GM23338 (cell line): ENCODE measurements at regions not wholly inside any gene's neighbourhood (a gene's known extent, or its start where the extent isn't known, plus 50 kb on each side); places are given as distances from the start of the nearest gene placed in this dataset.

Experiments
- ATAC-seq: fragments of 200-7000 bp; cut with Tn5 transposase; 3 replicates; pipeline ENCODE4 v1.9.1; 2020
- DNase-seq: peaks from one replicate; pipeline ENCODE4 v3.0.0-alpha.2; 2015; ENCODE audit warnings: low spot score
- H2AFZ ChIP-seq: fragments of 200-600 bp; sonication (generic); 2 replicates; pipeline ENCODE4 v1.8.0; 2016; ENCODE audit warnings: antibody characterized with exemption, mild to moderate bottlenecking, moderate library complexity
- H3F3A ChIP-seq: fragments of 200-600 bp; sonication (generic); replicated peaks from 2 replicates; pipeline ENCODE4 v1.8.0; 2017; ENCODE audit warnings: antibody characterized with exemption, mixed run types, low read depth
- H3K27ac ChIP-seq: fragments of 200-600 bp; sonication (generic); 2 replicates; pipeline ENCODE4 v1.6.1; 2016; ENCODE audit warnings: low read depth
- H3K27me3 ChIP-seq: fragments of 200-600 bp; sonication (generic); 2 replicates; pipeline ENCODE4 v1.8.0; 2016; ENCODE audit warnings: mild to moderate bottlenecking, mixed run types, moderate library complexity; ENCODE audit not compliant: insufficient read depth
- H3K36me3 ChIP-seq: fragments of 200-600 bp; sonication (generic); 2 replicates; pipeline ENCODE4 v1.8.0; 2016; ENCODE audit warnings: mild to moderate bottlenecking; ENCODE audit not compliant: insufficient read depth
- H3K4me1 ChIP-seq: fragments of 200-600 bp; sonication (generic); 2 replicates; pipeline ENCODE4 v1.8.0; 2016; ENCODE audit warnings: mild to moderate bottlenecking, moderate library complexity; ENCODE audit not compliant: insufficient read depth
- H3K4me2 ChIP-seq: fragments of 200-600 bp; sonication (generic); 2 replicates; pipeline ENCODE4 v1.7.1; 2017; ENCODE audit warnings: mixed run types
- H3K4me3 ChIP-seq: fragments of 200-600 bp; sonication (generic); 2 replicates; pipeline ENCODE4 v1.6.1; 2016; ENCODE audit warnings: mixed run types
- H3K79me2 ChIP-seq: fragments of 200-600 bp; sonication (generic); replicated peaks from 2 replicates; pipeline ENCODE4 v1.8.0; 2017; ENCODE audit warnings: mild to moderate bottlenecking; ENCODE audit not compliant: insufficient read depth
- H3K9me2 ChIP-seq: fragments of 200-600 bp; sonication (generic); 2 replicates; pipeline ENCODE4 v1.8.0; 2017; ENCODE audit not compliant: insufficient read depth
- H4K20me1 ChIP-seq: fragments of 200-600 bp; sonication (generic); replicated peaks from 2 replicates; pipeline ENCODE4 v1.8.0; 2017; ENCODE audit warnings: mild to moderate bottlenecking; ENCODE audit not compliant: insufficient read depth
- H3K27ac Mint-ChIP-seq: 2 replicates; pipeline ENCODE4 v1.8.0; 2020; ENCODE audit warnings: inconsistent platforms, mild to moderate bottlenecking, moderate library complexity, mixed read lengths
- H3K27me3 Mint-ChIP-seq: 3 replicates; pipeline ENCODE4 v1.8.0; 2022; ENCODE audit warnings: low read depth, mild to moderate bottlenecking, moderate library complexity, mixed read lengths, inconsistent platforms; ENCODE audit not compliant: insufficient read depth, poor library complexity
- H3K36me3 Mint-ChIP-seq: 3 replicates; pipeline ENCODE4 v1.8.0; 2021; ENCODE audit warnings: low read depth, mild to moderate bottlenecking, inconsistent platforms, moderate library complexity, mixed read lengths
- H3K4me1 Mint-ChIP-seq: 3 replicates; pipeline ENCODE4 v1.8.0; 2020; ENCODE audit warnings: mild to moderate bottlenecking, inconsistent platforms, mixed read lengths
- H3K4me3 Mint-ChIP-seq: 3 replicates; pipeline ENCODE4 v1.8.0; 2021; ENCODE audit warnings: moderate library complexity, mild to moderate bottlenecking, inconsistent platforms, mixed read lengths
- H3K9me3 Mint-ChIP-seq: 3 replicates; pipeline ENCODE4 v1.8.0; 2020; ENCODE audit warnings: moderate library complexity, mild to moderate bottlenecking, inconsistent platforms, mixed read lengths
- CTCF ChIP-seq, 2 experiments: fragments of 200-600 bp in 1 of 2; sonication (generic) in 1 of 2; conservative IDR thresholded peaks; 2 replicates each; pipeline versions ENCODE4 v1.5.1 to v1.6.1; 2016 to 2017; ENCODE audit warnings: antibody characterized with exemption in 2 of 2, low read depth in 2 of 2, mild to moderate bottlenecking in 2 of 2, moderate library complexity in 1 of 2
- ETS1 ChIP-seq: IDR thresholded peaks from 2 replicates; pipeline ENCODE4 v1.6.1; 2016; ENCODE audit warnings: antibody characterized with exemption
- EZH2 ChIP-seq: fragments of 200-600 bp; sonication (generic); IDR thresholded peaks from one replicate; pipeline ENCODE4 v1.8.0; 2017; ENCODE audit warnings: antibody characterized with exemption, mild to moderate bottlenecking, low read depth; ENCODE audit not compliant: unreplicated experiment
- EZH2phosphoT487 ChIP-seq: fragments of 200-600 bp; sonication (generic); IDR thresholded peaks from one replicate; pipeline ENCODE4 v1.8.1; 2018; ENCODE audit warnings: antibody characterized with exemption; ENCODE audit not compliant: unreplicated experiment
- JUNB ChIP-seq: IDR thresholded peaks from one replicate; pipeline ENCODE4 v1.6.1; 2016; ENCODE audit warnings: antibody characterized with exemption; ENCODE audit not compliant: unreplicated experiment
- REST ChIP-seq: IDR thresholded peaks from one replicate; pipeline ENCODE4 v1.6.1; 2018; ENCODE audit warnings: antibody characterized with exemption; ENCODE audit not compliant: unreplicated experiment
- ZNF114 ChIP-seq: fragments of 250-450 bp; sonication (Bioruptor Pico); IDR thresholded peaks from 2 replicates; pipeline ENCODE4 v1.5.0; 2020; ENCODE audit warnings: mild to moderate bottlenecking, moderate library complexity
- ZNF331 ChIP-seq: fragments of 250-450 bp; sonication (Bioruptor Pico); IDR thresholded peaks from 2 replicates; pipeline ENCODE4 v1.5.0; 2020; ENCODE audit warnings: low read depth, mild to moderate bottlenecking, moderate library complexity
- ZNF462 ChIP-seq: fragments of 250-450 bp; sonication (Bioruptor Pico); IDR thresholded peaks from 2 replicates; pipeline ENCODE4 v1.5.0; 2020; ENCODE audit warnings: mild to moderate bottlenecking, moderate library complexity

- H4K20me1 ChIP-seq: no peaks in the 10 kb centered on the region
- Mint-ChIP-seq H3K27ac (no peak overlapping the region), H3K27me3 (peaks cover 7% of the 10 kb centered on the region), H3K4me1 (peaks cover 46% of the 10 kb centered on the region), H3K36me3 (no peaks in the 10 kb centered on the region), H3K4me3 (no peak overlapping the region), H3K9me3 (no peaks in the 10 kb centered on the region)
- ATAC-seq (no peak), DNase-seq (no peak)
- no peak overlapping the region for H2AFZ ChIP-seq
- no peaks in the 10 kb centered on the region for H3K9me2 ChIP-seq
- H3K4me2 ChIP-seq: no peak overlapping the region
- no peaks in the 10 kb centered on the region for H3K79me2 ChIP-seq
- H3K4me1 ChIP-seq: peaks cover 6% of the 10 kb centered on the region; the same call in 1 of the 2 replicates
- H3K27ac ChIP-seq: no peak overlapping the region
- TF ChIP-seq EZH2 (no peak), EZH2phosphoT487 (no peak), ZNF462 (CRISPR knock-in tag) (no peak), CTCF (conservative IDR thresholded peaks at IDR 0.05; ENCODE audit: low read depth in 2 of 2) (no peak), REST (no peak), ZNF114 (CRISPR knock-in tag) (no peak), ZNF331 (CRISPR knock-in tag) (no peak), JUNB (no peak), ETS1 (no peak)
- no peaks in the 10 kb centered on the region for H3F3A ChIP-seq
- H3K4me3 ChIP-seq: no peak overlapping the region
- no peaks in the 10 kb centered on the region for H3K27me3 ChIP-seq
- no peaks in the 10 kb centered on the region for H3K36me3 ChIP-seq
Measured at GRCh38 chrX:134737061-134737460, 59.9 kb downstream of the PABIR2 start.
